AG09319 (cell line): ENCODE measurements at regions not wholly inside any gene's neighbourhood (a gene's known extent, or its start where the extent isn't known, plus 50 kb on each side); places are given as distances from the start of the nearest gene placed in this dataset.

Experiments used
- DNase-seq: peaks from one replicate; pipeline ENCODE4 v3.0.0-alpha.2; 2010; ENCODE audit warnings: low read depth; ENCODE audit errors: extremely low read depth
- TF ChIP-seq, protein P1 (sequence below): IDR thresholded peaks from 2 replicates; pipeline ENCODE4 v1.5.1; 2011; ENCODE audit warnings: low read depth, mild to moderate bottlenecking, inconsistent platforms, low read length, moderate library complexity

DNA sequence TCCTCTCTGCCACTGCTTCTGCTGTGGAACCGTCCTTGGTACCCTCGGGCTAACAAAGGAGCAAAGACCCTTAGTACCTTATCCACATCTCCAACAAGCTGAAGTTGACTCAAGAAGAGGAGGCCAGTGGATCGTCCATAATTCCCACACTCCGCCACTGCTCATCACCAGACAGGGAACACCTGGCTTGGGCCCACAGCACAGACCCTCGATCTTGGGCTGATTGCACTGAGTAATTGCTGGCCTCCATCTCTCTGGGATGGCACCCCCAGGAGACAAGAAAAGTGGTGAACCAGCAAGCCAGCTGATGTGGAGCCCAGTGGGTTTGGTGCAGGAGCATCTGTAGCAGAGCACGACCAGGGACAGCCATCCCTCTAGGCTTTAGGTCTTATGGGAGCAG lies 109.4 kb upstream of the GRIK2 start:
- TF ChIP-seq, protein P1, sequence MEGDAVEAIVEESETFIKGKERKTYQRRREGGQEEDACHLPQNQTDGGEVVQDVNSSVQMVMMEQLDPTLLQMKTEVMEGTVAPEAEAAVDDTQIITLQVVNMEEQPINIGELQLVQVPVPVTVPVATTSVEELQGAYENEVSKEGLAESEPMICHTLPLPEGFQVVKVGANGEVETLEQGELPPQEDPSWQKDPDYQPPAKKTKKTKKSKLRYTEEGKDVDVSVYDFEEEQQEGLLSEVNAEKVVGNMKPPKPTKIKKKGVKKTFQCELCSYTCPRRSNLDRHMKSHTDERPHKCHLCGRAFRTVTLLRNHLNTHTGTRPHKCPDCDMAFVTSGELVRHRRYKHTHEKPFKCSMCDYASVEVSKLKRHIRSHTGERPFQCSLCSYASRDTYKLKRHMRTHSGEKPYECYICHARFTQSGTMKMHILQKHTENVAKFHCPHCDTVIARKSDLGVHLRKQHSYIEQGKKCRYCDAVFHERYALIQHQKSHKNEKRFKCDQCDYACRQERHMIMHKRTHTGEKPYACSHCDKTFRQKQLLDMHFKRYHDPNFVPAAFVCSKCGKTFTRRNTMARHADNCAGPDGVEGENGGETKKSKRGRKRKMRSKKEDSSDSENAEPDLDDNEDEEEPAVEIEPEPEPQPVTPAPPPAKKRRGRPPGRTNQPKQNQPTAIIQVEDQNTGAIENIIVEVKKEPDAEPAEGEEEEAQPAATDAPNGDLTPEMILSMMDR, result no peak
- DNase-seq, result no peak

DNA sequence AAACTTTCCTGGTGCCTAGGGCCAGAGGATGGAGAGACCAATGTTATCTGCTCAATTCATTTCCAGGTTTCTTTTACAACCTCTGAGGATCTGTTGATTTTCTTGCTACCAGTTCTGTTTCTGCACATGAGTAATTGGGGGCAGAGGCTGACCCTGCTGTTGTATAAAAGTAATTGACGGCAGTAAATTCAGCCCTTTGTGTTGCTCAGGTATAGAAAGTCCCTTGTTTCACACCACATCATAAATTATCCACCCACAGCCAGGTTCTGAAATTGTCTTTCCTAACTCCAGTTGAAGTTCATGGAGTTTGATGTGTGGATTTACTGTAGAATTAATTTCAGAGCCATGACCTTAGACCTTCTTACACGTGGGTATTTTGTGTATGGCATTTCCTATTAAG lies 107.4 kb upstream of the GRIK2 start:
- TF ChIP-seq, protein P1, result no peak

DNA sequence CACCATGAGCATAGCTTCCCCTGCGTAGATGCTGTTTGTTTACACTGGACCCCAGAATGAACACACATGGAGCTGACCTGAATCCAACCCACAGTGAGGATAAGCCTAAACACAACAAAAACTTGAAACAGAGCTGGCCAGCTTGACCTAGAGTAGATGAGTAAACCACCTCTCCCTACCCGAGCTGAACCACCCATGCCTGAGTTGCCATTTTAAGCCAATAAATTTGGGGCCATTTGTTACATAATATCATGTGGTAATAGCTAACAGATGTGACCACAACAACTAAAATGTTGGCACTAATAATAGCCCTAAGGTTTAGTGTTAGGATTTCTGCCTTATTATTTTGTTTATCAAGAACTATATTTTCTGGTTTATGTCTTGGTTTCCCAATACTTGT lies 103.2 kb upstream of the GRIK2 start:
- no peak for DNase-seq
- TF ChIP-seq, protein P1, result no peak

More for the DNA sequence above, 107.4 kb upstream of the GRIK2 start:
- no peak for DNase-seq

DNA sequence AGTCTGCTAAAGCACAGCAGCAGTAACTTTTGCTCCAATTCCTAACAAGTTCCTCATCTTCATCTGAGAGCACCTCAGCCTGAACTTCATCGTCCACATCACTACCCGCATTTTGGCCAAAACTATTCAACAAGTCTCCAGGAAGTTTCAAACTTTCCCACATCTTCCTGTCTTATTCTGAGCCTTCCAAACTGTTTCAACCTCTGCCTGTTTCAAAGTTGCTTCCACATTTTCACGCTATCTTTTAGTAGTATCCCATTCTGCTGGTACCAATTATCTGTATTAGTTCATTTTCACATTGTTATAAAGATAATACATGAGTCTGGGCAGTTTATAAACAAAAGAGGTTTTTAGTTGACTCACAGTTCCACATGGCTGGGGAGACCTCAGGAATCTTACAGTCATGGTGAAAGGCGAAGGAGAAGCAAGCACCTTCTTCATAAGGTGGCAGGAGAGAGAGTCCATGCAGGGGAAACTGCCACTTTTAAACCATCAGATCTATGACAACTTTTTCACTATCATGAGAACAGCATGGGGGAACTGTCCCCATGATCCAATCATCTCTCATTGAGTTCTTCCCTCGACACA lies 99.4 kb upstream of the GRIK2 start:
- no peak for DNase-seq
- TF ChIP-seq, protein P1, result no peak

DNA sequence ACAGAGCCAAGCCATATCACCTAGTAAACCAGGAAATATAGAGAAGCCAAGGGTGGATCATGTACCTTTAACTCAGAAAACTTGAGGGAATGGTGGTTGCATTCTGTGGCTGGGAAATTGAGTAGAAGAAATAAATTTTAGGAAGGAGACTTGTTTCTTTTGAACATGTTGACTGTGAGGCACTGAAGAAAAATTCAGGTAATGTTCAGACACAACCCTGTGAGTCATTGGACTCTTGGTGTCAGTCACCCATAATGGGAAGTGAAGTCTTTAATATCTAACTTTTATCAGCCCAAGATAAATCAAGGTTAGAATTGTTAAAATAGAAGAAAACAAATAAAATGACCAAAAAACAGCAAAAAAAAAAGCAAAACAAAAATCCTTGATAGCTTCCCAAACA lies 98.8 kb upstream of the GRIK2 start:
- TF ChIP-seq, protein P1, result no peak
- no peak for DNase-seq

DNA sequence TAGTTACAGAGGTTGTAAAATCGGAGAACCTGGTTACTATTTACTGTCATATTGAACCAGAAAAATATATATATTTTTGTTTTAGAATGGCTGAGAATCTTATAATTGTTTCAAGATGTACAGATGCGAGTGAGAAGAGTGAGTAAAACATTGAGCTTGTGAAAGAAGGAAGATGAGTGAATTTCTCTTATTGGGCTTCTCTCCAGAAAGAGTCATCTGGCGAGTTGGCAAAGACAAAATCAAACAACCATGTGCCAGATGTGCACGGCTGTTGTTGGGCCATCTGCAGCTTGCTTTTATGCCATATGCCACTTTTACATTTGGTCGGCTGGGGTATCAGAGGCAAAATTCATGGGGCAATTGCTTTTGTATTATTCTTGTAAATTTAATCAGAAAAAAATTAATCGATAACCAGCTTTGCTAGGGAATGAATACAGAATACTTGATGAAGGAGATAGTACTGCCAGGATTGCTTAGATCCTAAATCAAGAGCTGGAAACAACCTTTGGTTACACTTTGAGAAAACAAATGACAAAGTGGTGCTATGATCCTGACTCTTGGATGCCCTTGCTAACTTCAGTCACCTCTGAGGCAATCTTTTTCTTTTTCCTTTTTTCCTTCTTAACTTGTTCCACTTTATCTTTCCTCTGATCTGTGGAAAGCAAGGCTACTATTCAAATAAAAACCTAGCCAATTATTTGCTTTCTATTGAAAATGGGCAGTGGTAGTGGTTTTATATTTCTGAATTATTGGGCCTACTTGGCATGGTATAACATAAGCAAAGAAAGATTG lies 97.1 kb upstream of the GRIK2 start:
- TF ChIP-seq, protein P1, result no peak
- no peak for DNase-seq

DNA sequence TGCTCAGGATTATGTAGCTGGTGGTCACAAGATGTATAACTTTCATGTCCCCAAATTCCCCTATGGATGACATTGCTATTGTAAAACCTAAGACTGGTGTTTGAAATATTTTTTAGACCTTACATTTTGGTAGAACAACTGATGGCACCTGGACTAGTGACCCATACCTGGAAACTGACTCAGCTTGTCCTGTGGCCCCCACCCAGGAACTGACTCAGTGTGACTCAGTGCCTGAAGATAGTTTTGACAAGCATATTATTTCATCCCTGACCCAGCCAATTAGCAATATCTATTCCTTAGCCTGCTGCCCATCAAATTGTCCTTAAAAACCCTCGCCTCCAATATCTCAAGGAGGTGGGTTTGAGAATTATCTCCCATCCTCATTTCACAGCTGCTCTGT lies 90.9 kb upstream of the GRIK2 start:
- TF ChIP-seq, protein P1, result no peak
- no peak for DNase-seq
